ENCODE measurements at regions not wholly inside any gene's neighbourhood (a gene's known extent, or its start where the extent isn't known, plus 50 kb on each side); places are given as distances from the start of the nearest gene placed in this dataset.
A peak's percentile ranks its signal among the peaks of the same experiment; 100 is the strongest.

- DNase-seq, result no peak
These were observed 236.3 kb upstream of the SORL1-AS1 start for GRCh38 chr11:121688860-121689614.

- DNase-seq, result peak; percentile 40
These were observed 235.3 kb upstream of the SORL1-AS1 start for GRCh38 chr11:121688055-121688491.

GRCh38 chr11:121683791-121684190, 231.0 kb upstream of the SORL1-AS1 start:
- DNase-seq, result no peak
